ENCODE measurements at regions not wholly inside any gene's neighbourhood (a gene's known extent, or its start where the extent isn't known, plus 50 kb on each side); places are given as distances from the start of the nearest gene placed in this dataset.

DNA sequence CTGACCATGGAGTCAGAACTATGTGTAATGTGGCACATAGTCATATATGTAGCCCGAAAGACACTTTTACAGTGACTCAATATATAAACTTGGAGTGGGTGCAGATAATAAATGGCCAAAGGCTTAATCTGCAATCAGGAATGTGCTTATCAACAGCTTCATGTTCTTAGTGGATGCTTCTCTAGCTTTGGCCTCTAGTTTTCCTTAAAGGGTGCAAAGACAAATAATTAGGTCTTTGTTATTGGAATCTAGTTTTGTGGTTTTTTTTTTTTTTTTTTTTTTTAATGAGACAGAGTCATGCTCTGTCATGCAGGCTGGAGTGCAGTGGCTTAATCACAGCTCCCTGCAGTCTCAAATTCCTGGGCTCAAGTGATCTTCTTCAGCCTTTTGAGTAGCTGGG, 625.6 kb downstream of the EPHA4 start:
- ATAC-seq (no peak), FAIRE-seq (no peak), DNase-seq (ENCODE audit: extremely low read depth in 1 of 4, low spot score in 3 of 4) (no peak)
- CTCF ChIA-PET (ENCODE audit: low intra/inter-chr PET ratio), result no interaction called here
- intact Hi-C loops (cut with micrococcal nuclease) (no loop called here), in situ Hi-C loops (cut with MboI) (no loop called here)
- H2AFZ ChIP-seq (ENCODE audit: low read depth, low read length), result no peak overlapping the region
- H3K4me3 ChIP-seq, result no peak overlapping the region
- H3K4me2 ChIP-seq (ENCODE audit: insufficient read depth, low read length), result no peak overlapping the region
- WGBS (ENCODE audit: insufficient coverage, low coverage, missing lambda C conversion rate), result 0% methylated on average over 1 of the region's 1 CpG
- no peak for TF ChIP-seq ZNF175 (CRISPR knock-in tag; IDR thresholded peaks at IDR 0.05; ENCODE audit: low read depth)
- TF ChIP-seq GTF2F1 (IDR thresholded peaks at IDR 0.05; ENCODE audit: low read depth, low read length), result no peak
- TF ChIP-seq NR4A1 (CRISPR knock-in tag; IDR thresholded peaks at IDR 0.05), result no peak
- no peak for TF ChIP-seq NR4A1 (tag; IDR thresholded peaks at IDR 0.05)
- no peak for TF ChIP-seq ZNF511 (CRISPR knock-in tag; IDR thresholded peaks at IDR 0.05)
- no peak for TF ChIP-seq SP1 (CRISPR knock-in tag; IDR thresholded peaks at IDR 0.05)
- no peak for TF ChIP-seq TRIM28 (IDR thresholded peaks at IDR 0.05)
- no peak for TF ChIP-seq PURB (CRISPR knock-in tag; IDR thresholded peaks at IDR 0.05; ENCODE audit: low read depth)
- TF ChIP-seq ZNF408 (CRISPR knock-in tag; IDR thresholded peaks at IDR 0.05; ENCODE audit: low read depth), result no peak
- no peak for TF ChIP-seq STAT5B (CRISPR knock-in tag; IDR thresholded peaks at IDR 0.05)
- no peak for TF ChIP-seq BRD9 (IDR thresholded peaks at IDR 0.05; ENCODE audit: low read depth, partially characterized antibody)
- TF ChIP-seq RBM14 (IDR thresholded peaks at IDR 0.05; ENCODE audit: borderline replicate concordance, insufficient read depth, low read depth, low read length), result no peak
- TF ChIP-seq CHD2 (IDR thresholded peaks at IDR 0.05; ENCODE audit: low read depth, low read length), result no peak
- TF ChIP-seq POLR2A (conservative IDR thresholded peaks at IDR 0.05), result no peak
- TF ChIP-seq, protein P1, sequence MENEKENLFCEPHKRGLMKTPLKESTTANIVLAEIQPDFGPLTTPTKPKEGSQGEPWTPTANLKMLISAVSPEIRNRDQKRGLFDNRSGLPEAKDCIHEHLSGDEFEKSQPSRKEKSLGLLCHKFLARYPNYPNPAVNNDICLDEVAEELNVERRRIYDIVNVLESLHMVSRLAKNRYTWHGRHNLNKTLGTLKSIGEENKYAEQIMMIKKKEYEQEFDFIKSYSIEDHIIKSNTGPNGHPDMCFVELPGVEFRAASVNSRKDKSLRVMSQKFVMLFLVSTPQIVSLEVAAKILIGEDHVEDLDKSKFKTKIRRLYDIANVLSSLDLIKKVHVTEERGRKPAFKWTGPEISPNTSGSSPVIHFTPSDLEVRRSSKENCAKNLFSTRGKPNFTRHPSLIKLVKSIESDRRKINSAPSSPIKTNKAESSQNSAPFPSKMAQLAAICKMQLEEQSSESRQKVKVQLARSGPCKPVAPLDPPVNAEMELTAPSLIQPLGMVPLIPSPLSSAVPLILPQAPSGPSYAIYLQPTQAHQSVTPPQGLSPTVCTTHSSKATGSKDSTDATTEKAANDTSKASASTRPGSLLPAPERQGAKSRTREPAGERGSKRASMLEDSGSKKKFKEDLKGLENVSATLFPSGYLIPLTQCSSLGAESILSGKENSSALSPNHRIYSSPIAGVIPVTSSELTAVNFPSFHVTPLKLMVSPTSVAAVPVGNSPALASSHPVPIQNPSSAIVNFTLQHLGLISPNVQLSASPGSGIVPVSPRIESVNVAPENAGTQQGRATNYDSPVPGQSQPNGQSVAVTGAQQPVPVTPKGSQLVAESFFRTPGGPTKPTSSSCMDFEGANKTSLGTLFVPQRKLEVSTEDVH (IDR thresholded peaks at IDR 0.05; ENCODE audit: low read depth, partially characterized antibody), result no peak
- TF ChIP-seq NFYB (IDR thresholded peaks at IDR 0.05; ENCODE audit: extremely low read depth, insufficient read length), result no peak
- H3K9me1 ChIP-seq (ENCODE audit: control insufficient read depth, insufficient read depth, low read length), result no peaks in the 10 kb centered on the region
- H3K9ac ChIP-seq (ENCODE audit: insufficient read depth in 1 of 2, low read depth in 2 of 2, low read length in 2 of 2), result no peak overlapping the region
- no peak overlapping the region for H3K27ac ChIP-seq (ENCODE audit: extremely low read depth, low read depth, low read length)
- H3K79me2 ChIP-seq (ENCODE audit: control insufficient read depth, insufficient read depth, low read length), result no peaks in the 10 kb centered on the region
- no peaks in the 10 kb centered on the region for H4K20me1 ChIP-seq (replicated peaks; ENCODE audit: control insufficient read depth, insufficient read depth, low read length)
- no peaks in the 10 kb centered on the region for H3K9me3 ChIP-seq (replicated peaks; ENCODE audit: control insufficient read depth, insufficient read depth, low read depth, low read length)
- no peaks in the 10 kb centered on the region for H3K4me1 ChIP-seq (replicated peaks in 1 of 2; ENCODE audit: control insufficient read depth in 2 of 2, insufficient read depth in 2 of 2, low read length in 2 of 2)
- H3K36me3 ChIP-seq (ENCODE audit: control insufficient read depth, insufficient read depth, low read length), result no peaks in the 10 kb centered on the region
- POLR2A ChIA-PET, result no interaction called here
- no TSS peak for BruUV-seq (replicated peaks)
- H3K27me3 ChIP-seq (ENCODE audit: control insufficient read depth in 2 of 2, insufficient read depth in 2 of 2, low read length in 2 of 2), result no peaks in the 10 kb centered on the region

All from K562 (cell line).